ENCODE measurements at regions not wholly inside any gene's neighbourhood (a gene's known extent, or its start where the extent isn't known, plus 50 kb on each side); places are given as distances from the start of the nearest gene placed in this dataset.

DNA sequence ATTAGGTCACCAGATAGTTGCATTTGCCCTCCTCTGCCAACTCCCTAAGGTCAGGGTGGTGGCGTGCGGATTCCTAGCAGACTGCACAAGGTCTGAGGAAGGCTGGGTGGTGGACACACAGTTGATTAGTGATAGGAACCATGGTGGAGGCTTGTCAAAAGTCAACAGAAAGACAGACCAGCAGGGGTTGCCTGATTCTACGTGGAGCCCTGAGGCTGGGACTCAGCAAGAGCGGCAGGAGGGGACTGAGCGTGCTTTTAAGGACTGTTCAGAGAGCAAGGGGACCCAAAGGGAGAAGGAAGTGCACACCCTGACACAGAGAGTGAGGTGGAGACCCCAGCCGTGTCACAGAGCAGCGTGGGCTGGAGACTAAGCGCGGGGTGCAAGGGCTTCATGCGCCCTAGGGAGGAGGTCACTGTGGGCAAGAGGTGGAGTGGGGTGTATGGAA, 513.2 kb downstream of the RNF144A start:
- TF ChIP-seq, protein P1, sequence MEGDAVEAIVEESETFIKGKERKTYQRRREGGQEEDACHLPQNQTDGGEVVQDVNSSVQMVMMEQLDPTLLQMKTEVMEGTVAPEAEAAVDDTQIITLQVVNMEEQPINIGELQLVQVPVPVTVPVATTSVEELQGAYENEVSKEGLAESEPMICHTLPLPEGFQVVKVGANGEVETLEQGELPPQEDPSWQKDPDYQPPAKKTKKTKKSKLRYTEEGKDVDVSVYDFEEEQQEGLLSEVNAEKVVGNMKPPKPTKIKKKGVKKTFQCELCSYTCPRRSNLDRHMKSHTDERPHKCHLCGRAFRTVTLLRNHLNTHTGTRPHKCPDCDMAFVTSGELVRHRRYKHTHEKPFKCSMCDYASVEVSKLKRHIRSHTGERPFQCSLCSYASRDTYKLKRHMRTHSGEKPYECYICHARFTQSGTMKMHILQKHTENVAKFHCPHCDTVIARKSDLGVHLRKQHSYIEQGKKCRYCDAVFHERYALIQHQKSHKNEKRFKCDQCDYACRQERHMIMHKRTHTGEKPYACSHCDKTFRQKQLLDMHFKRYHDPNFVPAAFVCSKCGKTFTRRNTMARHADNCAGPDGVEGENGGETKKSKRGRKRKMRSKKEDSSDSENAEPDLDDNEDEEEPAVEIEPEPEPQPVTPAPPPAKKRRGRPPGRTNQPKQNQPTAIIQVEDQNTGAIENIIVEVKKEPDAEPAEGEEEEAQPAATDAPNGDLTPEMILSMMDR (IDR thresholded peaks at IDR 0.05), result no peak
- Histone ChIP-seq H3K9me3 (ENCODE audit: control insufficient read depth, low read length) (no peaks in the 10 kb centered on the region), H3K4me3 (ENCODE audit: low read depth, low read length) (no peak overlapping the region), H3K27me3 (ENCODE audit: control insufficient read depth, insufficient read depth, low read length) (no peaks in the 10 kb centered on the region), H3K4me2 (ENCODE audit: low read length) (no peak overlapping the region), H3K79me2 (no peaks in the 10 kb centered on the region), H2AFZ (no peak overlapping the region), H3K27ac (no peak overlapping the region), H3K36me3 (ENCODE audit: control insufficient read depth, insufficient read depth, low read length) (no peaks in the 10 kb centered on the region), H3K4me1 (no peaks in the 10 kb centered on the region), H3K9ac (no peak overlapping the region)

DNA sequence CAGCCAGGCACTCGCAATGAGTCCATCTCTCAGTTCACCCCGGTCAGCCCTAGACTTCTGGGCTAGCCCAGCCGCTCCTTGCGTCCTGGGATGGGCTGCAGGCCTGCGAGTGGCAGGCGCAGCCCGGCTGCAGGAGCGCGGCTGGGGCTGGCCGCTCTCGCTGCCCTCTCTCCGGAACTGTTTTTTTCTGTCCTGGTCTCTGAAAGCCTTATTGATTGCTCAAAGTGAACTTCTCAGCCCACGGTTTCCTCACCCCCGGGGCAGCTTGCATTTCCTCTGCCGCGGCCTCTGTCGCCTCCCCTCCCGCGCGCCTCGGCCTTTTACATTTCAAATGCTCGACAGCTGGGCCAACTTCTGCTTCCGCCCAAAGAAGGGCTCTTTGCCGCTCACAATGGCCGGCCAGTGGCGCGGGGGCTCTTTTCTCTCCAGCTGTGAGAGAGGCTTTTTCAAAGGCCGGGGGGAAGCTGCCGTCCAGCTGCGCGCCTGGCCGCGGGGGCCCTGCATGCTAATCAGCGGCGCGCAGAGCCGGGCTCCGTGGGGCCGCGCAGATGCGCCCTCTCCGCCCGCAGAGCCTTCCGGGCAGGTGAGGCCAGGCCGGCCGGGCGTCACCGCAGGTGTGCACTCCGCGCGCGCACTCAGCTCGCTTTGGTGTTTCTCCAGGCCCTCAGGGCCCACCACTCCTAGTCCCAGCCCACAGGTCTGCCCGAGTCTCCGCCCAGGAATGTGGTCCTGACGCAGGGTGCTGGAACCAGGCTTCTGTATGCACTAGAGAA, 513.8 kb downstream of the RNF144A start:
- peak overlapping the region; percentile 84 for H2AFZ ChIP-seq
- no peak overlapping the region for H3K4me2 ChIP-seq (ENCODE audit: low read length)
- TF ChIP-seq, protein P1 (IDR thresholded peaks at IDR 0.05), result no peak
- H3K79me2 ChIP-seq, result no peaks in the 10 kb centered on the region
- H3K27me3 ChIP-seq (ENCODE audit: control insufficient read depth, insufficient read depth, low read length), result no peaks in the 10 kb centered on the region
- H3K27ac ChIP-seq, result no peak overlapping the region
- no peaks in the 10 kb centered on the region for H3K4me1 ChIP-seq
- H3K9me3 ChIP-seq (ENCODE audit: control insufficient read depth, low read length), result no peaks in the 10 kb centered on the region
- H3K4me3 ChIP-seq (ENCODE audit: low read depth, low read length), result no peak overlapping the region
- H3K36me3 ChIP-seq (ENCODE audit: control insufficient read depth, insufficient read depth, low read length), result no peaks in the 10 kb centered on the region
- no peak overlapping the region for H3K9ac ChIP-seq

DNA sequence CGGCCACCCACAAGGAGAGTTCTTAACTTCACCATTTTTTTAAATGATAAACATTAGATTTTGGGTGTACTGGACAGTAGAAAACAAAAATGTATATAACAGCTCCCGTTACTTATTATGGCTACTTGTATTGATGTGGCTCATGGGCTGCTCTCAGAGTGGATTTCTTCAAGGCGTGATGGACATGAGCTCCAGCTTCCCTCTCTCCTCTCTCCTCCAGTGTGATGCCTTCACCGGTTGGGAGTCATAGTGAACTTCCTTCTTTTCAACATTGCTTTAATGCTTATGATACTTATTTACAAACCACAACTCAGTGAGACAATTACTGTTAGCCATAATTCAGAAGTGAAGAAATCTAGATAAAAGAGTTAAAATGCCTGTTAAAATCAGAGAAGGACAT, 515.2 kb downstream of the RNF144A start:
- TF ChIP-seq, protein P1 (IDR thresholded peaks at IDR 0.05), result no peak
- H3K79me2 ChIP-seq, result no peaks in the 10 kb centered on the region

GRCh38 chr2:7436096-7436906, 519.1 kb downstream of the RNF144A start:
- Histone ChIP-seq H3K9me3 (ENCODE audit: control insufficient read depth, low read length) (no peaks in the 10 kb centered on the region), H3K4me2 (ENCODE audit: low read length) (no peak overlapping the region), H3K79me2 (no peaks in the 10 kb centered on the region), H3K27ac (no peak overlapping the region), H3K36me3 (ENCODE audit: control insufficient read depth, insufficient read depth, low read length) (no peaks in the 10 kb centered on the region), H3K9ac (no peak overlapping the region), H3K27me3 (ENCODE audit: control insufficient read depth, insufficient read depth, low read length) (no peaks in the 10 kb centered on the region), H3K4me1 (no peaks in the 10 kb centered on the region), H2AFZ (no peak overlapping the region), H3K4me3 (ENCODE audit: low read depth, low read length) (no peak overlapping the region)
- TF ChIP-seq, protein P1 (IDR thresholded peaks at IDR 0.05), result no peak

More for the DNA sequence above, 515.2 kb downstream of the RNF144A start:
- H2AFZ ChIP-seq, result no peak overlapping the region
- no peaks in the 10 kb centered on the region for H3K9me3 ChIP-seq (ENCODE audit: control insufficient read depth, low read length)
- H3K9ac ChIP-seq, result no peak overlapping the region
- H3K27me3 ChIP-seq (ENCODE audit: control insufficient read depth, insufficient read depth, low read length), result no peaks in the 10 kb centered on the region
- H3K4me1 ChIP-seq, result no peaks in the 10 kb centered on the region
- H3K36me3 ChIP-seq (ENCODE audit: control insufficient read depth, insufficient read depth, low read length), result no peaks in the 10 kb centered on the region
- H3K4me3 ChIP-seq (ENCODE audit: low read depth, low read length), result no peak overlapping the region
- no peak overlapping the region for H3K27ac ChIP-seq
- H3K4me2 ChIP-seq (ENCODE audit: low read length), result no peak overlapping the region

Data from parathyroid adenoma (tissue), 2 donors.